AG20443 (cell line): ENCODE measurements at regions not wholly inside any gene's neighbourhood (a gene's known extent, or its start where the extent isn't known, plus 50 kb on each side); places are given as distances from the start of the nearest gene placed in this dataset.
"Not testable (repeated sequence)": the region's sequence is repeated elsewhere in the genome, so short reads cannot be mapped to it uniquely, and the experiment has no call there.

Experiments
- DNase-seq: peaks from one replicate; pipeline ENCODE4 v3.0.0; 2012; ENCODE audit warnings: low spot score, mixed read lengths

- DNase-seq: no peak
These were observed 633.7 kb downstream of the MECOM start for GRCh38 chr3:169029674-169030285.

- no peak for DNase-seq
These were observed 634.8 kb downstream of the MECOM start for GRCh38 chr3:169028716-169029115.

GRCh38 chr3:169026543-169027182 lies 636.8 kb downstream of the MECOM start:
- DNase-seq: peak; percentile 64

GRCh38 chr3:169022457-169022856 lies 641.1 kb downstream of the MECOM start:
- no peak for DNase-seq

DNA sequence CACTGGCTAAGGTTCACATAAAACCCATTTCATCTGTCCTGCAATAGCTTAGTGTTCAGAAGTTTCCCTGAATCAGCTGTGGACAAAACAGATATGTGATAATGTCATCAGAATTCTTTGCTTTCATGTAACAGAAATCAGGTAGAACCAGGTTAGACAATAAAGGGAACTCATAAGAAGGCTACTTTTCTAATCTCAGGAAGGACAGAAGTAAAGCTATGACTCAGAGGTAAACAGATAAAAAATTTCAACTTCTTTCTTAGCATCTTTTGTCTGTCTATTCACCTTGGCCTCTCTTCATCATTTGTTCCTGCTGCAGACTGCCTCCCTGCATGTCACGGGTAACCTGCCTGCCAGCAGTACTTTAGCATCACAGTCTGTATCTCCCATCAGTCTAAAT lies 643.1 kb downstream of the MECOM start:
- DNase-seq: no peak

GRCh38 chr3:169009453-169009852 lies 654.1 kb downstream of the MECOM start:
- DNase-seq: no peak

GRCh38 chr3:169008776-169009358 lies 654.6 kb downstream of the MECOM start:
- no peak for DNase-seq

GRCh38 chr3:169007145-169007544 lies 656.4 kb downstream of the MECOM start:
- DNase-seq: no peak

DNA sequence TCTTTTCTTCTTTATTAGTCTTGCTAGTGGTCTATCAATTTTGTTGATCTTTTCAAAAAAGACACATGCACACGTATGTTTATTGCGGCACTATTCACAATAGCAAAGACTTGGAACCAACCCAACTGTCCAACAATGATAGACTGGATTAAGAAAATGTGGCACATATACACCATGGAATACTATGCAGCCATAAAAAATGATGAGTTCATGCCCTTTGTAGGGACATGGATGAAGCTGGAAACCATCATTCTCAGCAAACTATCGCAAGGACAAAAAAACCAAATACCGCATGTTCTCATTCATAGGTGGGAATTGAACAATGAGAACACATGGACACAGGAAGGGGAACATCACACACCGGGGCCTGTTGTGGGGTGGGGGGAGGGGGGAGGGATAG lies 657.1 kb downstream of the MECOM start:
- DNase-seq: not testable (repeated sequence)

GRCh38 chr3:169002689-169003088 lies 660.8 kb downstream of the MECOM start:
- no peak for DNase-seq

GRCh38 chr3:168998792-168999191 lies 664.7 kb downstream of the MECOM start:
- DNase-seq: no peak

DNA sequence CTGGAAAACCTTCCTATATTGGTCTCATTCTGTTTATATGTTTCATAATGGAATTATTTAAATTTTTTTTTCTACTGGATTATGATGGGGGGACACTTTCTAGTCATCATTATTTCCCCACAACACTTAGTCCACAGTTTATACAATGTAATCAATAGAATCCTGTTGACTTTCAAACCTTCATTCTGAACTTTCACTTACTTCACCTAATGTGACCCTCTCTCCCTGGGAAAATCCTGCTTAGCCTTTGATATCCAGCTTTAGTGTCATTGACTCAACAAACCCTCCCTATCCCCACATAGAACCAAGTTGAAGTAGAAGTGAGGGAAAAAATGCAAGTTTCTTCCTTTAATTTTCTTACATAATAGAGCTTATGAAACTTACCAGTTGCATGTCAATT lies 666.0 kb downstream of the MECOM start:
- no peak for DNase-seq

- no peak for DNase-seq
These were observed 666.9 kb downstream of the MECOM start for GRCh38 chr3:168996622-168997021.

GRCh38 chr3:168995129-168995528 lies 668.4 kb downstream of the MECOM start:
- no peak for DNase-seq

DNA sequence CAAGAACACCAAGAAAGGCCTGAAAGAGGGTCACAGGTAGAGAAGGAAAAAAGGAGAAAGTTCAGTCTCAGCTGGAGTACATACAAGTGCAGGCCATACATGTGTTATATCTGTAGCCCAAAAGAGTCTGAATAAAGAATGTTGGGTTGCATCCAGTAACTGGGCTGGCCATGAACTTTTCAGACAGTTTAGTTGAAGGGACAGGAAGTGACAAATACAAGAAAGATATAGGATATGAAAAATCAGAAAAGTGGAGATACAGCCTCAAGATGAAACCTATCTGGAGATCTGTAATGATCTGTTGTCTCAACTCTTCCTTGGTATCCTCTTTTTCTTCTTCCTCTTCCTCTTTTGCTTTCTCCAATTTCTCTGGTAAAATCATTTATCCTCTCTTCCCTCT lies 671.7 kb downstream of the MECOM start:
- no peak for DNase-seq

DNA sequence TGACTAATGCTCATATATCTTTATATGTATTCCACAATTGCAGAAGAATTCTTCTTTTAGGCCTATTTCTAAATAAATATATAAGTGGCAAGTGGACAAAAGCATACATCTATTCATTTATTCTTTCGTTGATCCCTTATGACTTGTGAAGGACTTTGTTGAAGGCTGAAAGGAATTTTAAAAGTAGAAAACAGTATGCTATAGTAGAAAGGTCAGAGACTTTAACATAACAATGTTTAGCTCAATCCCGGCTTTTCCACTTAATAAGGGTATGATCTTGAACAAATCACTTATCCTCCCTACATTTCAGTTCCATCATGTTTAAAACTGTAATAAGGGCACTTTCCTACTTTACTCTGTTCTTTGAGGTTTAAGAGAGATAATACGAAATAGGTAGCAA lies 672.9 kb downstream of the MECOM start:
- DNase-seq: no peak

- no peak for DNase-seq
These were observed 673.4 kb downstream of the MECOM start for GRCh38 chr3:168990134-168990533.

DNA sequence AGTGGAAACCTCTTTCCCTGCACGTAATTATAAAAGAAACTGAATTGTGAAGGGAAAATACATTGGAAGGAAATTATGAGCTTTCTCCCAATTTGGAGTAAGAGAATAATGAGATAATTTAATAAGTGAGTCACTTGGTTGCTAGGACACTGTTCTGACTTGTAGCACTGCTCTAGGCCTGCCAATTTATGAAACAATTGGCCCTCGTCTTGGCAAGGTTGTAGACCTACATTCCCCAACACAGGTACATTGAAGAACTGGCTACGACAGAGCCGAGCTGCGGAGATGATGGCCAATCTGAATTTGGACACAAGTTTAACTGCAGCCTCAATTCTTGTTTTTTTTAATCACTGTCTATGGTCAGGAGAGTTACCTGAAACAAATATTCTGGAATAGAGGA lies 674.1 kb downstream of the MECOM start:
- no peak for DNase-seq

DNA sequence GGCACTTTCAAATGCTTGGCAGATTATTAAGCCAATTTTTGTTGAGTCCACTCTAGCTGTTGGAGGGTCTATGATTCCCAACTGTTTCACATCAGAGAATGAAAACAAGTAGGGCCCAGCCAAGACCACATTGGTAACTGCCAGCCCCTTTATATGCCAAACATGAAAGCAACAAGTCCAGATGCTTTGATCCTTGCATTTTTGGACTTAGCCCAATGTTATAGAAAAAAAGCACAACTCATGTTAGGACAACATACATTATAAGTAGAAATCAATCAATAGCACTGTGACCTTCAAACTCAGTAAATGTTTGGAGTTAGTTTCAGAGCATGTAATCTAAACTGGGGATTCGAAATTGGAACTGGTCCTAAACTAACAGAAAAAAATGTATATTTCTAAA lies 674.7 kb downstream of the MECOM start:
- no peak for DNase-seq

DNA sequence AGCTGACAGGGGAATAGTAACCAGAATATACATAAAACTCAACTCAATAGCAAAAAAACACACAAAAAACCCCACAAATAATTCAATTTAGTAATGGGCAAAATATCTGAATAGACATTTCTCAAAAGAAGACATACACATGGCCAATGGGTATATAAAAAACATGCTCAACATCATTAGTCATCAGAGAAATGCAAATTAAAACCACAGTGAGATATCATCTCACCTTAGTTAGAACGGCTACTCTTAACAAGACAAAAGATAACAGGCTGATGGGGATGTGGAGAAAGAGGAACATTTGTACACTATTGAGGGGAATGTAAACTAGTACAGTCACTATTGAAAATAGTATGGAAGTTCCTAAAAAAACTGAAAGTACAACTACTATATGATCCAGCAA lies 678.6 kb downstream of the MECOM start:
- no peak for DNase-seq

- no peak for DNase-seq
These were observed 680.5 kb downstream of the MECOM start for GRCh38 chr3:168983046-168983445.

DNA sequence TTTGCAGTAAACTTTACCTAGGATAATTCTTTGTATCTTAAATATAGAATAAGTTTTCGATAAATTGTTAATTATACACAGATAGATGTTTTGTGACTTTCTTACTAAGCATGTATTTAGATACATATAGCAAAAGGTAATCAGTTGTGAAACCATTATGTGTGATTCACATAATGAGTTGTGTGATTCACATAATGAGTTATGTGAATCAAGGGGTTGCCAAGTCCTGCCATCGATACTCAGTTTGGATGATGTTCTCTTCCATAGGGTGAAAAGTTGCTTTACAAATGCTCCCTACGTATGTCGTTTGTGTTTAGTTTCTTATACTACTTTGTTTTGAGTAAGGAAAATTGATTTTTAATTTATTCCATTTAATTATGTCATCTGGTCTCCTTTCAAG lies 682.1 kb downstream of the MECOM start:
- DNase-seq: no peak

DNA sequence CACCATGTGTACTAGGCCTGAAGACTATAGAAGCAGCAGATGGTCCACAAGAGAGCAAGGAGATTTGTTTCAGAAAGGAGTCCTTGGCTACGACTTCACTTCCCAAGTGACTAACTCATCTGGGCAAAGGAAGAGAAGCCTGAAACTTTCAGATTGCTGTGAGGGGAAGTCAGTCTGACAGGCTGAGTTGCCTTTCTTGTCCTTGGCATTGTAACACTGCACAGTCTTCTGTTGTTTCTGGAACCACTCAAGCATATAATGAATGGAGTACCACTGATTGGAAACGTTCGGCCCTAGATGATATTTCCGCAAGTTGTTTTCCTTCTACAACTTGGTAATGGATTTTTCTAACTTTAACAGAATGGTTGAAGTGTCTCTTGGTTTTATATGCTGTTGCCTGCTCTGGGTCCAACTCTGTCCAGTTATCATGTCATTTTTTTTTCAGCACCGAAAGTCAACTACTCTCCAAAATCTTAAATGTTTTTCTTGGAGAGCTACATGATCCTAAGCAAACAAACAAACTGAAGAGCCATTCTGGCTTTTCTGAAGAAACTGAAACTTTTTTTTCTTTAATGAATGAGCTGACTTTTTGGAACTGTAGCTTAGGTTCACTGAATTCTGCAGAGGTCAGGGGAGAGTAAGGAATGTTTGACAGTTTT lies 685.7 kb downstream of the MECOM start:
- peak; percentile 18 for DNase-seq
